ENCODE measurements at regions not wholly inside any gene's neighbourhood (a gene's known extent, or its start where the extent isn't known, plus 50 kb on each side); places are given as distances from the start of the nearest gene placed in this dataset.

- TF ChIP-seq EZH2 (IDR thresholded peaks at IDR 0.05; ENCODE audit: insufficient read depth, low read length): no peak
- no peak for TF ChIP-seq CTCF (IDR thresholded peaks at IDR 0.05; ENCODE audit: insufficient read depth, low read depth, low read length)
These were observed 54.6 kb upstream of the CLEC14A start for GRCh38 chr14:38310420-38310995.
